ENCODE measurements at regions not wholly inside any gene's neighbourhood (a gene's known extent, or its start where the extent isn't known, plus 50 kb on each side); places are given as distances from the start of the nearest gene placed in this dataset.

GRCh38 chr1:103337779-103338178 lies 187.7 kb upstream of the RNPC3 start:
- TF ChIP-seq, protein P1, sequence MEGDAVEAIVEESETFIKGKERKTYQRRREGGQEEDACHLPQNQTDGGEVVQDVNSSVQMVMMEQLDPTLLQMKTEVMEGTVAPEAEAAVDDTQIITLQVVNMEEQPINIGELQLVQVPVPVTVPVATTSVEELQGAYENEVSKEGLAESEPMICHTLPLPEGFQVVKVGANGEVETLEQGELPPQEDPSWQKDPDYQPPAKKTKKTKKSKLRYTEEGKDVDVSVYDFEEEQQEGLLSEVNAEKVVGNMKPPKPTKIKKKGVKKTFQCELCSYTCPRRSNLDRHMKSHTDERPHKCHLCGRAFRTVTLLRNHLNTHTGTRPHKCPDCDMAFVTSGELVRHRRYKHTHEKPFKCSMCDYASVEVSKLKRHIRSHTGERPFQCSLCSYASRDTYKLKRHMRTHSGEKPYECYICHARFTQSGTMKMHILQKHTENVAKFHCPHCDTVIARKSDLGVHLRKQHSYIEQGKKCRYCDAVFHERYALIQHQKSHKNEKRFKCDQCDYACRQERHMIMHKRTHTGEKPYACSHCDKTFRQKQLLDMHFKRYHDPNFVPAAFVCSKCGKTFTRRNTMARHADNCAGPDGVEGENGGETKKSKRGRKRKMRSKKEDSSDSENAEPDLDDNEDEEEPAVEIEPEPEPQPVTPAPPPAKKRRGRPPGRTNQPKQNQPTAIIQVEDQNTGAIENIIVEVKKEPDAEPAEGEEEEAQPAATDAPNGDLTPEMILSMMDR (IDR thresholded peaks at IDR 0.05) = no peak
- no peak for TF ChIP-seq POLR2A (IDR thresholded peaks at IDR 0.05)
